ENCODE measurements at regions not wholly inside any gene's neighbourhood (a gene's known extent, or its start where the extent isn't known, plus 50 kb on each side); places are given as distances from the start of the nearest gene placed in this dataset.
A peak's percentile ranks its signal among the peaks of the same experiment; 100 is the strongest.

GRCh38 chr16:64165368-64165767 is 956.5 kb downstream of the CDH11 start:
- no peak for DNase-seq (ENCODE audit: low read depth)

DNA sequence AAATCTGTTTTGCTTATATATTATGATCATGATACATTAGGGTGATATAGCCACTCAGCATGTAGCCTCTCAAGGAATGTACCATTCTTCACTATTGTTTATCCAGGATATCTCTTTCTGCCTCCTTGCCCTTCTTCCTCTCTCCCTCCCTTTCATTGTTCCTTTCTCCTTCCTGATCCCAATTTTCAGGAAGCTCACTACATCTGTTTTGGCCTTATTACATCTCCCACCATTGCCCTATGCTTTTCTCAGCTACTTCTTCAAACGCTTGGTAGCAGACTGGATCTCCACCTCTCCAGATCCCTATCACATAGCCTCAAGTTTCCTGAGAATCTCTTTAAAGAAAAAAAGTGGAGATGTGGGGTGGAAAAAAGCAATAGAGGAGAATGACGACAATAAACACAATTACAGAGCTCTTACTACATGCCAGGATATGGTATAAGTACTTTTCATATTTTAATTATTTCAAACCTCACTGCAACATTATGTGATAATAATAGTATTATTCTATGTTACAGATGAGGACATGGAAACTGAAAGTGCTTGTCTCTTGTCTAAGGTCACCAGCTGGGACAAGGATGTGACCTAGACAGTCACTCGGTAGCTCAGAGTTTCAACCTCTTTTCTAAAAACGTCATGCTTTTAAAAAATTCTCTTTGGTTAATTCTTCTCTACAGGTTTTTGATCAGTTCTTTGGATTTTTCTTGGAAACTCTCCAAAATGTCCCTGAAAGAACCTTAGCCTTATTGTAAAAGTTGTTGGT is 959.1 kb downstream of the CDH11 start:
- DNase-seq (ENCODE audit: low read depth), result no peak

- DNase-seq (ENCODE audit: low read depth), result no peak
These were observed 961.9 kb downstream of the CDH11 start for GRCh38 chr16:64159976-64160375.

DNA sequence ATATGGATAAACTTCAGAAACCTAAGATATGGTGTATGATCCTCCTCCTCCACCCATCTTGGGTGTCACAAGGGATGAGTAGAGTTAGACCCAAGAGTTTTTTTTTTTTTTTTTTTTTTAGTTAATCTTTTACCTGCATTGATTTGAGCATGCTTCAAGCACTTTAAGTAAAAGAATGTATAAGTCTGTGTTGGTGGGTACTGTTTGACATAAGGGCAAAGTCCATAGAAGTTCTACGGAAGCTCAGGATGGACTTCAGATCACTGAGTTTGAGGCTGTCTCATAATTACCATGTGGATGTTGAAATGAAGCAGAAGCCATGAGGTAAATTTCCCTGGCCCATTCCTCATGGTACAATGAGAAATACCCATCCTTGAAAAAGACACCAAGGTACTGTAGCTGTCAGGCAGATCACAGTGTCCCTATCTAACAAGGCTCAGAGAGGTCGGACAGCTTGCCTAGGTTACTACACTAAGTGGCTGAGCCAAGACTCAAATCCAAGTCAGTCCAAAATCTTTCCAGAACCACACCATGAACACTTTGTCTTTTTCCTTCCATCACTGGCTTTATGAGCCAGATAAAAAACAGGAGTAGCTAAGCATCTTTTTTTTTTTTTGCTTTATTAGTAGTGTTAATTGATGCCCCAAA is 962.8 kb downstream of the CDH11 start:
- DNase-seq (ENCODE audit: low read depth), result no peak

- DNase-seq (ENCODE audit: low read depth), result no peak
These were observed 968.1 kb downstream of the CDH11 start for GRCh38 chr16:64153718-64154117.

DNA sequence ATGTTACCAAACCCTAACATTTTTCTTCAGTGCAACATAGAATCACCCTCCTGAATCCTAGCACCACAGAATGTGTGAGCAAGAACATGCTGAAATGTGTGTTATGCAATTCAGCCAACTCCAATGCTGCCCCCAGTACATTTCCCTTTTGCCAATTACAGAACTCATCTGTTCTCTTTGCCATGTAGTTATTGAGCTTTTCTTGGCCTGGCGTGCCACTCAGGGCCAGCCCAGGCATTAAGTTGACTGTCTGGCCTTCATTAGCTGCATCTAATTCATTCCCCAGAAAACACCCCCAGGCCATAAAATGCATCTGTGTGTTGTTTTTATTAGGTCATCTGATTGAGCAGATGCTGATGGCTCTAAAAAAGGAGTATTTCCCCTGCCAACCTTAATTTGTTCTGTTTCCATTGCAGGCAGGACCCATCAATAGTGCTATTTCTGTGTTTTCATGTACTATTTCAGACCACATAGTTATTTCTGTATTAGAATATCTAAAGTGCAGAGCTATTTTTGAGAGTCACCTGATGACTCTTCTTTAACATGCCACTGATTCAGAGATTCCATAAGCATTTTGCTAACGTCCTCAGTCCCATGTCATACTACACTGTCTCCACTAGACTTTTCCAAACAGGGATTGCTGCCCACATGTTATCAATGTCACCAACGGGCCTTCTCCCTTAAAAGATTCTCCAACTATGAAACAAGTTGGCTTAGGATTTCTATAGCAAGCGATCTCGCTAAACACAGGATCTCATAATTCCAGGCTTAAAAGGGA is 969.7 kb downstream of the CDH11 start:
- no peak for DNase-seq (ENCODE audit: low read depth)

- no peak for DNase-seq (ENCODE audit: low read depth)
These were observed 971.7 kb downstream of the CDH11 start for GRCh38 chr16:64150193-64150592.

DNA sequence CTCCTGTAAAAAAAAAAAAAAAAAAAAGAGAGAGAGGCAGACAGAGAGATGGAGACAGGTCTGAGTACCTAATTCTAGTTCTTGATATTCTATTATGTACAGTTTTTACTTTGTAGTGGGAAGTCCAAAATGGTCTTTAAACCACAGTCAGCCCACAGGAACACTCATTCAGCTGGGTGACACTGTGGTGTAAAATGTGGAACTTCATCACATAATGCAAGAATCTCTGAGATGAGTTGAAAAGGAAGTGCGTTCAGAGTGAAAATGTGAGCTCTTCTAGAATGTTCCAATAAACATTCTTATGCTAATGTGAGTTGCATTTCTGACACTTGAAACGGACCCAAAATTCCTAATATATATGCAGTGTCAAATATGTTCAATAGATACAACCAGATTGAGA is 972.1 kb downstream of the CDH11 start:
- no peak for DNase-seq (ENCODE audit: low read depth)

DNA sequence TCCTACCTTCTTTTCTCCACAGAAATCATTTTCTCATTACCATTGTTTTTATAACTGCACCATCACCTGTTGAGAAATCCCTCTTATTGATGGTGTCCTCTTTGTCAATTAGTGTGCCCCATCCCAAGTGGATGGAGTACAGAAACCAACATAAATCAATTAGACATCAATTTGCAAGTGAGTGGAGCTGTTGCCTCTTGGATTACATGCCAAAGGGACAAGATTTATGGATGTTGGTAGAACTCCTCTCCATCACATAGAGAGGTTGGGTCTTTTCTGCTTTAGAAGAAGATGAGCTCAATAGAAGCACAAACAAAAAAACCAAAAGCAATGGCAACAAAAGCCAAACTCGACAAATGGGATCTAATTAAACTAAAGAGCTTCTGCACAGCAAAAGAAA is 973.5 kb downstream of the CDH11 start:
- DNase-seq (ENCODE audit: low read depth), result no peak

GRCh38 chr16:64147941-64148340 is 973.9 kb downstream of the CDH11 start:
- no peak for DNase-seq (ENCODE audit: low read depth)

DNA sequence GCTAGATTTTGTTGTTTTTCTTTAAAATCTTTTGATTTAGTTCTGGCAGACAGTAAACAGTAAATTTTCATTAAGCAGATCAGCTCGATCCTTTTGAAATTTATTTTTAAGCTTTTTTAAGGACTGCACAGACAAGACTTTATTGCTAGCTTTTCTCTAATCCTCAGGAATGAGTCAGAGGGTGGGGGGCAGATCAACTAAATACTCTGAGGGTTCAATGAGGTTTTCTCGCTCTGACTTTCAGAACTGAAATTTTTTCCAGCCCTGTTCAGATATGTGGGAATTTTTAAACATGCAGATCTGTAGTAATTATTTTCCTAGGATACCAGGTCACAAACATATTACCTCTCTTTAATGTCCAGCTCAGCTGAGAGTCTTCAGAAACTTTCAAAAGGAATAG is 977.2 kb downstream of the CDH11 start:
- no peak for DNase-seq (ENCODE audit: low read depth)

GRCh38 chr16:64138621-64139020 is 983.2 kb downstream of the CDH11 start:
- DNase-seq (ENCODE audit: low read depth), result no peak

DNA sequence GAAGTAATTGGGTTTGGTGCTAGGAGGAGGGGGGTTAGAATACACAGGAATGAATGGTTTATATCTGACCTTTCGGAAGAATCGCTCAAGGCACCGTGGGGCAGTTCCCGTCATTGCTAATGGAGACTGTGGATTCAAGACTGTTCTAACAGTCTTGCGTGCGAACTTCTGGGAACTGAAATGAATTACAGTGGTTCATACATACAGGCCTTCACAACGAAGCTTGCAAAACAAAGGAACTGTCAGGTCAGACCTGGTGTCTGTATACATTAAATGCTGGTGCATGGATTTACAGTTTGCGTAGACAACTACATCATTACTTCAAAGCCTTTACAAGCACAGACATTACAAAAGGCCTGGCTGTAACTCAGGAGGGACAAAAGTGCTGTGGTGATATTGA is 983.9 kb downstream of the CDH11 start:
- DNase-seq (ENCODE audit: low read depth), result no peak

DNA sequence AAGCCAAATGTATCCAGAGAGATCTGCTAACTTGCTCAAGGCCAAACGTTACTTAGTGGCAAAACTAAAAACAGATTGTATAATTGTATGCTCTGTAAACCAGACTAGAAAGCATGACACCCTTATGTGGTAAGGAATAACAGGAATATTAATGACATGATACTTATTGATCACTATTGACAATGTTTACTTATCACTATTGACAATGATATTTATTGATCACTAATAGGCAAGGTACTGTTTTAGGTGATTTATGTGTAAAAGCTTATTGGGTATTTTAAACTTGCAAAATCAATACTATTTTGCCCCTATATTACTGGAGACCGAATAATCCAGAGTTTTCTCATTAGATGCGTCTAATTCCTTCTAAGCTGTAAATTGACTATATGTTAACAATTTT is 985.1 kb downstream of the CDH11 start:
- DNase-seq (ENCODE audit: low read depth), result no peak

GRCh38 chr16:64136314-64136713 is 985.5 kb downstream of the CDH11 start:
- no peak for DNase-seq (ENCODE audit: low read depth)

DNA sequence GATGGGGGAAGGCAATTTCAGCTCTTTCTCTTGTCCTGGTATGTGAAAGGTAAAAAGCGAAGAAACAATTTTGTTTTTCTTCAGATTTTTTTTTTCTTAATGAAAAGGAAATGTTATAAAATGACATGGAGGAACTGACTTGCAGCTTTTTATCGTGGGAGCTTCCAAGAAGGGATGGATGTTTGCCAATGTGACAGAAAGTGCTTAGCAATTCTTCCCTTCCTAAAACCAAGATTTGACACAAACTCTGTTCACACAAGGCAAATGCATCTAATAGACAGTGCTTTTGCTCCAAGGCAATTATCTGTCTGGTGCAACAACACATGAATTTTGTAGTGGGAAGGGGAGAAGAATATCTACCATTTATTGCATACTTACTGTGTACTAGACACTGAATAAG is 988.5 kb downstream of the CDH11 start:
- no peak for DNase-seq (ENCODE audit: low read depth)

GRCh38 chr16:64132759-64133361 is 989.0 kb downstream of the CDH11 start:
- no peak for DNase-seq (ENCODE audit: low read depth)

DNA sequence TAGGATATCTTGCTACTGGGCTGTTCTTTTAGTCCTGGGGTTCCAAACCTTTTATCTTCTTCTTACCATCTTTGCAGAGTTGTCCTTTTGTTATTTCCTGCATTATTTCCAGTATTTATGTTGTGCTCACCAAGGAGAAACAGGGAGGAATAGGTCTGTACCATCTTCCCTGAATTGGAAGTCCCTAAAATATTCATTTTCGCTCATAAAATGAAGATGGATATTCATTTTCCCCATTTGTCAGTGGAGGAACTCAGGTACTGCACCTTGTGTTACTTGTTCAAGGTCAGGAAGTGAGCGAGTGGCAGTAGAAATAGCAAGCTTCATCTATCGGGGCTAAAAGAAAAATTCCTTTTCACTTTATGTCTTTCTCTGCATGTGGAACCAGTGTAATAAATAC is 989.7 kb downstream of the CDH11 start:
- DNase-seq (ENCODE audit: low read depth), result no peak

DNA sequence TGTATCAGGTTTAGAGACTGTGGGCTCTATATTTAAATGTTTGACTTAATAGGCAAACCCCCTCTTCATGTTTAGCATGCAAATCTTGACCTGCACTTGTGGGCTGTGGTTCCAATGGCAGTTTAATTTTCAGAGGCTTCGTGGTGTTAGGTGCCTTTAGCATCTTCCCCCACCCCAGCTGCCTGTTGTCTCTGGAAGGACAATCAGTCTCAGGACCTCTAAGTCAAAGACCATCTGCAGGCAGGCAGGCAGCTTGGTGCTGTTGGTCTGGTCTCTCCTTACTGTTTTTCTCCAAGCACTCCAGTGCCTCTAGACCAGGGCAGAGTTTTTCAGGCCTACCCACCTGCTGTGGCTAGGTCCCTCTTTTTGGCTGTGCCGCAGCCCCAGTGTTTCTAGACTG is 990.4 kb downstream of the CDH11 start:
- no peak for DNase-seq (ENCODE audit: low read depth)

DNA sequence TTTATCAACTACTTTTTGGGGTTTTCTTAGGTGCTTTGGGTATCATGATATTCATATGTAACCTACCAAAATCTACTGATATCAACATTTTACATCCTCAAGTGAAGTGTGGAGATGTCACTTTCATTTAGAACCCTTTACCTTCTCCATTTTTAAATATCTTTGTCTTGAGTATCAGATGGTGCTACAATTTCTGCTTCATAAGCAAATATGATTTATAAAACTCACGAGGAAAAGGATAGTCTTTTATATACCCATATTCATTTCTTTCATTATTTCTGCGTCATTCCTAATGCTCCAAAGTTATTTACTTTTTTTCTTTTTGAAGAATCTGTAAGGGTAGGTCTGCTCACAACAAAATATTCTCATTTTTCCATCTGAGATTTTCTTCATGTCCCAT is 991.7 kb downstream of the CDH11 start:
- DNase-seq (ENCODE audit: low read depth), result no peak

- no peak for DNase-seq (ENCODE audit: low read depth)
These were observed 999.7 kb downstream of the CDH11 start for GRCh38 chr16:64122177-64122576.

DNA sequence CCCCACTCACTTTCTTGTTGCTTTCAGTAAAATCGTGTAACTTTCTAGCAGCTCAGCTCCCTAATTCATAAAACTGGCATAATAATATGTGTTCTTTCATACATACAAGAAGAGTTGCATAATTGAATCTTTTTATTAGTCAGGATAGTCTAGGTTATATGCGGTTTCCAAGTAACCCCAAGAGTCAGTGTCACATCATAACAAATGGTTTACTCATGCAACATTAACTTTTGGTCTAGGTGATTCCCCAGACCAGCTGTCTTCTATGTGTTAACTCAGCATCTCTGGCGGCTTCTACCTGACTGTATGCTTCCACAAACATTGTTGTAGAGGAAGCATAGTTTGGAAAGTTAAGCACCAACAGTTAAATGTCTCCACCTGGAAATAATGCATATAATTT is 1000.4 kb downstream of the CDH11 start:
- DNase-seq (ENCODE audit: low read depth), result peak; percentile 42

- no peak for DNase-seq (ENCODE audit: low read depth)
These were observed 1005.7 kb downstream of the CDH11 start for GRCh38 chr16:64116151-64116550.

Data from HS-5 (cell line).